Naive B cell (primary cell): ENCODE measurements at regions not wholly inside any gene's neighbourhood (a gene's known extent, or its start where the extent isn't known, plus 50 kb on each side); places are given as distances from the start of the nearest gene placed in this dataset.

Experiments
- ATAC-seq, 2 donors: fragments of 150-1000 bp; cut with Tn5 transposase; 2 replicates each; pipeline ENCODE4 v1.10.0; 2021; ENCODE audit warnings: low read depth in 2 of 2, mild to moderate bottlenecking in 2 of 2, moderate library complexity in 2 of 2
- DNase-seq: peaks from one replicate; pipeline ENCODE4 v3.0.0; 2022
- H3K27ac Mint-ChIP-seq, 6 donors: one replicate each; pipeline ENCODE4 v1.8.0; 2020 to 2022; ENCODE audit warnings: mild to moderate bottlenecking in 6 of 6, mixed read lengths in 6 of 6, moderate library complexity in 5 of 6, inconsistent platforms in 2 of 6
- H3K27me3 Mint-ChIP-seq, 3 donors: one replicate each; pipeline ENCODE4 v1.8.0; 2021 to 2022; ENCODE audit warnings: mixed read lengths in 3 of 3, mild to moderate bottlenecking in 1 of 3
- H3K36me3 Mint-ChIP-seq, 2 donors: one replicate each; pipeline ENCODE4 v1.8.0; 2020 to 2022; ENCODE audit warnings: mixed read lengths in 2 of 2, inconsistent platforms in 1 of 2, mild to moderate bottlenecking in 1 of 2
- H3K4me1 Mint-ChIP-seq, 3 donors: one replicate each; pipeline ENCODE4 v1.8.0; 2020 to 2022; ENCODE audit warnings: mixed read lengths in 3 of 3, inconsistent platforms in 1 of 3, mild to moderate bottlenecking in 1 of 3, moderate library complexity in 1 of 3
- H3K4me3 Mint-ChIP-seq, 8 donors: one replicate each; pipeline ENCODE4 v1.8.0; 2020 to 2022; ENCODE audit warnings: mild to moderate bottlenecking in 8 of 8, mixed read lengths in 8 of 8, moderate library complexity in 8 of 8, inconsistent platforms in 2 of 8
- H3K9me3 Mint-ChIP-seq, 7 donors: one replicate each; pipeline ENCODE4 v1.8.0; 2020 to 2022; ENCODE audit warnings: mixed read lengths in 7 of 7, mild to moderate bottlenecking in 5 of 7, inconsistent platforms in 2 of 7, moderate library complexity in 1 of 7

DNA sequence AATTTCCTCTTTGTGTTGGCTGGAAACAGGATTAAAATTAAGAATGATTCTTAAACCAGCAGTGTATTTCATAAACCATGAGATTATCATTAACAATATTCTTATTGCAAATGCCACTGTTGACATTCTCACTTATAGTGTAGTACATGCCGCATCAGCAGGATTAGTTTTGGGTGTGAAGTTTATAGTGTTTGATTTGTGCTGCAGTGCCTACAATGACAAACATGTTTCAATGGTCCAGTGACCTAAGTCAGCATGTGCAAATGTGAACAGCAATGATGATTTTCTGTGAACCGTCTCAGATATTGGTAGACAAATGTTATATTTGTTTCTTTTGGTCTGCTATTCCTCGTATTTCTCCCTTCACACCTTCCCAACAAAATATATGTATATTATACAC lies 49.8 kb upstream of the TDRD3 start:
- Mint-ChIP-seq H3K9me3 (peaks cover 0 to 9% (median 1%) of the 10 kb centered on the region in 7 donors), H3K36me3 (no peaks in the 10 kb centered on the region), H3K4me1 (no peaks in the 10 kb centered on the region), H3K27ac (no peak overlapping the region), H3K27me3 (peaks cover 28 to 52% (median 40%) of the 10 kb centered on the region in 3 donors), H3K4me3 (no peak overlapping the region)
- ATAC-seq (no peak), DNase-seq (no peak)
